ENCODE measurements at regions not wholly inside any gene's neighbourhood (a gene's known extent, or its start where the extent isn't known, plus 50 kb on each side); places are given as distances from the start of the nearest gene placed in this dataset.

- CTCF ChIA-PET: no interaction called here
- peaks cover 46% of the 10 kb centered on the region for H3K79me2 ChIP-seq (ENCODE audit: low read depth)
- BruUV-seq (replicated peaks): no TSS peak
These were observed 139.5 kb downstream of the HAUS1 start for GRCh38 chr18:46243673-46244072.

GRCh38 chr18:46246101-46246500 is 141.9 kb downstream of the HAUS1 start:
- H3K27ac ChIP-seq: no peak overlapping the region
- no peak overlapping the region for H2AFZ ChIP-seq
- no peak for TF ChIP-seq EZH2 (IDR thresholded peaks at IDR 0.05; ENCODE audit: low read depth)
- TF ChIP-seq CTCF (conservative IDR thresholded peaks at IDR 0.05): no peak
- H3K36me3 ChIP-seq (ENCODE audit: low read depth): no peaks in the 10 kb centered on the region
- H3K4me2 ChIP-seq: no peak overlapping the region
- H4K20me1 ChIP-seq (ENCODE audit: insufficient read depth): peaks cover 13% of the 10 kb centered on the region
- ChIA-PET CTCF (interaction anchor here (0.6 kb wide), 1 partner anchor 44 kb away, joined by 3 read pairs; no protein-coding TSS in a partner anchor), POLR2A (ENCODE audit: unreplicated experiment) (interaction anchor here (0.5 kb wide), 1 partner anchor 14 kb away, joined by 4 read pairs; no protein-coding TSS in a partner anchor)
- no peak for DNase-seq
- no peaks in the 10 kb centered on the region for H3K9me3 ChIP-seq (ENCODE audit: insufficient read depth, low read depth)
- peaks cover 24% of the 10 kb centered on the region for H3F3A ChIP-seq (ENCODE audit: insufficient read depth, low read depth)
- no peaks in the 10 kb centered on the region for H3K9me2 ChIP-seq (ENCODE audit: insufficient read depth)
- intact Hi-C loops (cut with micrococcal nuclease; ENCODE audit: unreplicated experiment): no loop called here
- no peaks in the 10 kb centered on the region for H3K27me3 ChIP-seq (ENCODE audit: insufficient read depth, low read depth)
- no TSS peak for BruUV-seq (replicated peaks)
- H3K4me3 ChIP-seq: no peak overlapping the region
- H3K4me1 ChIP-seq (replicated peaks; ENCODE audit: insufficient read depth): peaks cover 32% of the 10 kb centered on the region
- H3K79me2 ChIP-seq (ENCODE audit: low read depth): peaks cover 44% of the 10 kb centered on the region

More at GRCh38 chr18:46243673-46244072, 139.5 kb downstream of the HAUS1 start:
- Histone ChIP-seq H3K4me1 (replicated peaks; ENCODE audit: insufficient read depth) (peaks cover 10% of the 10 kb centered on the region), H3K9me3 (ENCODE audit: insufficient read depth, low read depth) (no peaks in the 10 kb centered on the region), H3K27me3 (ENCODE audit: insufficient read depth, low read depth) (no peaks in the 10 kb centered on the region), H2AFZ (no peak overlapping the region), H3K27ac (no peak overlapping the region), H3K9me2 (ENCODE audit: insufficient read depth) (no peaks in the 10 kb centered on the region), H3K4me3 (no peak overlapping the region), H4K20me1 (ENCODE audit: insufficient read depth) (peaks cover 13% of the 10 kb centered on the region), H3K36me3 (ENCODE audit: low read depth) (no peaks in the 10 kb centered on the region), H3F3A (ENCODE audit: insufficient read depth, low read depth) (peaks cover 3% of the 10 kb centered on the region; the same call in 1 of the 2 replicates), H3K4me2 (no peak overlapping the region)
- POLR2A ChIA-PET (ENCODE audit: unreplicated experiment): no interaction called here
- TF ChIP-seq EZH2 (IDR thresholded peaks at IDR 0.05; ENCODE audit: low read depth) (no peak), CTCF (conservative IDR thresholded peaks at IDR 0.05) (no peak)
- intact Hi-C loops (cut with micrococcal nuclease; ENCODE audit: unreplicated experiment): no loop called here
- DNase-seq: no peak

- intact Hi-C loops (cut with micrococcal nuclease; ENCODE audit: unreplicated experiment): no loop called here
- Histone ChIP-seq H3K79me2 (ENCODE audit: low read depth) (peaks cover 48% of the 10 kb centered on the region), H3K4me1 (replicated peaks; ENCODE audit: insufficient read depth) (peaks cover 43% of the 10 kb centered on the region), H4K20me1 (ENCODE audit: insufficient read depth) (0 out of 2 replicates have a peak, but pooled peaks cover 5% of the 10 kb centered on the region), H3K27me3 (ENCODE audit: insufficient read depth, low read depth) (no peaks in the 10 kb centered on the region), H2AFZ (no peak overlapping the region), H3F3A (ENCODE audit: insufficient read depth, low read depth) (peaks cover 28% of the 10 kb centered on the region), H3K9me3 (ENCODE audit: insufficient read depth, low read depth) (no peaks in the 10 kb centered on the region), H3K9me2 (ENCODE audit: insufficient read depth) (no peaks in the 10 kb centered on the region), H3K27ac (peak overlapping the region; percentile 84; the same call in 1 of the 2 replicates), H3K4me2 (no peak overlapping the region), H3K4me3 (no peak overlapping the region), H3K36me3 (ENCODE audit: low read depth) (no peaks in the 10 kb centered on the region)
- no peak for TF ChIP-seq CTCF (conservative IDR thresholded peaks at IDR 0.05)
- no peak for TF ChIP-seq EZH2 (IDR thresholded peaks at IDR 0.05; ENCODE audit: low read depth)
- no peak for DNase-seq
- ChIA-PET CTCF (no interaction called here), POLR2A (ENCODE audit: unreplicated experiment) (no interaction called here)
- BruUV-seq (replicated peaks): no TSS peak
These were observed 143.8 kb downstream of the HAUS1 start for GRCh38 chr18:46247942-46248341.
